Gastroesophageal sphincter (tissue), 4 donors: ENCODE measurements at regions not wholly inside any gene's neighbourhood (a gene's known extent, or its start where the extent isn't known, plus 50 kb on each side); places are given as distances from the start of the nearest gene placed in this dataset.

Experiments used
- ATAC-seq: fragments of 150-250 bp; one replicate; pipeline ENCODE4 v1.9.1; 2016; ENCODE audit warnings: mild to moderate bottlenecking, moderate library complexity
- H3K27ac ChIP-seq, 4 donors: fragments of 200-600 bp; sonication (generic) in 3 of 4; 1 replicate in 3 of 4; 2 replicates in 1 of 4; pipeline ENCODE4 v1.5.1; 2016 to 2019
- H3K27me3 ChIP-seq: fragments of 200-600 bp; sonication (generic); one replicate; pipeline ENCODE4 v1.5.1; 2019
- H3K36me3 ChIP-seq, 2 donors: fragments of 200-600 bp; sonication (generic); one replicate each; pipeline ENCODE4 v1.5.1; 2019; ENCODE audit warnings: control low read depth in 1 of 2
- H3K4me1 ChIP-seq, 3 donors: fragments of 200-600 bp; sonication (generic); 1 replicate in 2 of 3; 2 replicates in 1 of 3; pipeline ENCODE4 v1.5.1; 2016 to 2019; ENCODE audit warnings: control low read depth in 2 of 3
- H3K4me3 ChIP-seq, 2 donors: fragments of 200-600 bp; sonication (generic); one replicate each; pipeline ENCODE4 v1.5.1; 2019; ENCODE audit warnings: mild to moderate bottlenecking in 1 of 2, moderate library complexity in 1 of 2
- H3K9me3 ChIP-seq, 3 donors: fragments of 200-600 bp; sonication (generic); one replicate each; pipeline ENCODE4 v1.5.1; 2017 to 2019; ENCODE audit warnings: control low read depth in 2 of 3
- EP300 ChIP-seq: sonication (generic); formaldehyde crosslinking; IDR thresholded peaks from one replicate; pipeline ENCODE4 v1.6.1; 2017; ENCODE audit warnings: antibody characterized with exemption, mild to moderate bottlenecking
- POLR2A ChIP-seq, 2 donors: fragments of 450-650 bp; IDR thresholded peaks; one replicate each; pipeline ENCODE4 v1.6.1; 2017; ENCODE audit warnings: antibody characterized with exemption in 2 of 2, mild to moderate bottlenecking in 2 of 2, moderate library complexity in 1 of 2
- POLR2AphosphoS5 ChIP-seq: sonication (generic); formaldehyde crosslinking; IDR thresholded peaks from one replicate; pipeline ENCODE4 v1.6.1; 2017; ENCODE audit warnings: antibody characterized with exemption
- WGBS, 2 donors: methylation state at CpG; one replicate each; pipeline ENCODE4 v1.1.5; 2018; ENCODE audit warnings: low coverage in 1 of 2; 5-methylcytosine and 5-hydroxymethylcytosine counted together
- TF ChIP-seq, protein P1 (sequence below), 4 experiments: fragments of 200-600 bp in 2 of 4; fragments of 450-650 bp in 2 of 4; sonication (generic) in 1 of 4; IDR thresholded peaks; one replicate each; pipeline ENCODE4 v1.5.1; 2017 to 2019; ENCODE audit warnings: antibody characterized with exemption in 4 of 4, mild to moderate bottlenecking in 2 of 4, moderate library complexity in 2 of 4

DNA sequence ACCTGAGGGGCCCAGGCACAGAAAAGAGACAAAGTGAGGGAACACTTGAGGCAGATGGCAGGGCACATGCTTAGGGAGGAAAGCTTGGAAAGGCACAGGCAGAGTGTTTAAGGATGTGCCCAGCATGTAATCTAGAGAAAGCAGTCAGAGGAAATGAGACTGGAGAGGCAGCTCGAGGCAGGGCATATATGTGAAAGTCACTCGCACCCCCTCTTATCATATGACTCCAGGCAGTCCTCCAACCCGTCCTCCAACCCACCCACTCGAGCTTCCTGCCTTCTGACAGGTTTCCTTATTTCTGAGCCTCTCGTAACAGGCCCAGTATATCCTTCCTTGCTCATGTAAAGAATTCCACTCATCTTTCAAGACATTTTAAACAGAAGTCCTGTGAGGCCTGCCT, 294.0 kb downstream of the SOX2 start:
- no peaks in the 10 kb centered on the region for H3K27me3 ChIP-seq
- H3K27ac ChIP-seq = no peak overlapping the region
- no peaks in the 10 kb centered on the region for H3K36me3 ChIP-seq
- H3K4me1 ChIP-seq = no peaks in the 10 kb centered on the region
- no peak for ATAC-seq
- H3K4me3 ChIP-seq = no peak overlapping the region
- WGBS, 2 donors = 26 to 42% methylated on average over 3 to 4 of the region's 5 CpGs
- TF ChIP-seq POLR2AphosphoS5 (no peak), POLR2A (IDR thresholded peaks at IDR 0.05) (no peak), EP300 (no peak)
- TF ChIP-seq, protein P1, sequence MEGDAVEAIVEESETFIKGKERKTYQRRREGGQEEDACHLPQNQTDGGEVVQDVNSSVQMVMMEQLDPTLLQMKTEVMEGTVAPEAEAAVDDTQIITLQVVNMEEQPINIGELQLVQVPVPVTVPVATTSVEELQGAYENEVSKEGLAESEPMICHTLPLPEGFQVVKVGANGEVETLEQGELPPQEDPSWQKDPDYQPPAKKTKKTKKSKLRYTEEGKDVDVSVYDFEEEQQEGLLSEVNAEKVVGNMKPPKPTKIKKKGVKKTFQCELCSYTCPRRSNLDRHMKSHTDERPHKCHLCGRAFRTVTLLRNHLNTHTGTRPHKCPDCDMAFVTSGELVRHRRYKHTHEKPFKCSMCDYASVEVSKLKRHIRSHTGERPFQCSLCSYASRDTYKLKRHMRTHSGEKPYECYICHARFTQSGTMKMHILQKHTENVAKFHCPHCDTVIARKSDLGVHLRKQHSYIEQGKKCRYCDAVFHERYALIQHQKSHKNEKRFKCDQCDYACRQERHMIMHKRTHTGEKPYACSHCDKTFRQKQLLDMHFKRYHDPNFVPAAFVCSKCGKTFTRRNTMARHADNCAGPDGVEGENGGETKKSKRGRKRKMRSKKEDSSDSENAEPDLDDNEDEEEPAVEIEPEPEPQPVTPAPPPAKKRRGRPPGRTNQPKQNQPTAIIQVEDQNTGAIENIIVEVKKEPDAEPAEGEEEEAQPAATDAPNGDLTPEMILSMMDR (IDR thresholded peaks at IDR 0.05) = no peak
- H3K9me3 ChIP-seq = no peaks in the 10 kb centered on the region

DNA sequence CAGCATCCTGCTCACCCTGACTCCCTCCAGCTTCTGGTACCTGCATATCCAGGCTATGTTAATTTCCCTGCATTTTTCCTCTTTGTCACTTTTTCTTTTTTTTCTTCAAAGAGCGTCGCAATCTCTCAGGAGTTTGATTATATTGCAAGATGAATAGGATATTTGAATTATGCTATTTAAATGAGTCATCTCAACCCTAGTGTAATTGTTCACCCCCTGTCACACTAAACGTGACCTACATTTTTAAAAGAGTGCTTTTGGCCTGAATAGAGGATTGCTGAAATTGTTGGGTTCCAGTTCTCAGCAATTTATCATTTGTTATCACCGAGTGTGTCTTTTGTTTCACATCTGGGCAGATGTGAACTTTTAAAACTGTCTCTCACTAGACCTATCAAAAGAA, 294.7 kb downstream of the SOX2 start:
- no peak overlapping the region for H3K27ac ChIP-seq
- TF ChIP-seq, protein P1 (IDR thresholded peaks at IDR 0.05) = no peak
- TF ChIP-seq POLR2A (IDR thresholded peaks at IDR 0.05) (no peak), POLR2AphosphoS5 (no peak), EP300 (no peak)
- no peaks in the 10 kb centered on the region for H3K36me3 ChIP-seq
- 13 to 30% methylated on average over 4 of the region's 4 CpGs for WGBS, 2 donors
- no peak for ATAC-seq
- no peaks in the 10 kb centered on the region for H3K27me3 ChIP-seq
- H3K4me1 ChIP-seq = no peaks in the 10 kb centered on the region
- no peaks in the 10 kb centered on the region for H3K9me3 ChIP-seq
- no peak overlapping the region for H3K4me3 ChIP-seq

DNA sequence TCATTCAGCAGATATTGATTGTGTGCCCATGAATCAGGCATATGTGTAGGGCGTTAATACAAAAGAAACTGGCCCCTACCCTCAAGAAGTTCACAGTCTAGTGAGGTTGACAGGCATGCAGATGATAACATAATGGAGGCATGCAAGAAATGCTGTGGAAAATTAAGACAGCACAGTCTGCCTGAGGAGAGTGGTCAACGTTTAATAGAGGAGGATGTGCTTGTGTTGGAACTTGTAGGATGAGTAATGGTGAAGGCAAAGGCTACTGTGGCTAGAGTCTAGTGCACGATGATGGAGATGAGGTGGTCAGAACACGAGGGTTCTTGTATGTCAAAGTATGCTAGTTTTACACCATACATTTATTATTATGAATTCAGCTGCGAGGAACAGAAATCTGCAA, 295.7 kb downstream of the SOX2 start:
- Histone ChIP-seq H3K4me3 (no peak overlapping the region), H3K36me3 (no peaks in the 10 kb centered on the region), H3K27ac (no peak overlapping the region), H3K4me1 (no peaks in the 10 kb centered on the region), H3K9me3 (no peaks in the 10 kb centered on the region), H3K27me3 (no peaks in the 10 kb centered on the region)
- WGBS, 2 donors = 72 to 73% methylated on average over 5 of the region's 5 CpGs
- no peak for ATAC-seq
- TF ChIP-seq EP300 (no peak), POLR2AphosphoS5 (no peak), POLR2A (IDR thresholded peaks at IDR 0.05) (no peak)
- TF ChIP-seq, protein P1 (IDR thresholded peaks at IDR 0.05) = no peak

DNA sequence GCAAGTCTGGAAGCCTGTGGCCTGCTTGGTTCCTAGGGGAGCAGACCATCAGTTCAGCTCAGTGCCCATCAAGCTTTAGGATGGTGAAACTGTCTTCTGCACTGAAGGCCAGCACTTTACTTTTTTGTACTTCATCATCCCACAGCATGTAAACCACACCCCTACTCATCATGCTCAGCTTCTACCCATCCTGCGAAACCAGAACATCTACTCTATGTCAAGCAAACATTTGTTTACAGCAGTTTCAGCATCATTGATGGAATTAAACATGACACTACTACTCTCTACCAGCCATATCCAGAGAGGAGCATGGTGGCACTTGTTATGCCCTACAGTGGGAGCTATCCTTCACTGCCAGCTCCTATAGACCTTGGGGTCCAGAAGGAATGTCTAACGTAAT, 306.6 kb downstream of the SOX2 start:
- no peaks in the 10 kb centered on the region for H3K4me1 ChIP-seq
- WGBS, 2 donors = 83 to 88% methylated on average over 2 of the region's 2 CpGs
- no peak overlapping the region for H3K4me3 ChIP-seq
- H3K9me3 ChIP-seq = no peaks in the 10 kb centered on the region
- no peak for ATAC-seq
- H3K27ac ChIP-seq = no peak overlapping the region
- no peaks in the 10 kb centered on the region for H3K36me3 ChIP-seq
- TF ChIP-seq POLR2A (IDR thresholded peaks at IDR 0.05) (no peak), POLR2AphosphoS5 (no peak), EP300 (no peak)
- TF ChIP-seq, protein P1 (IDR thresholded peaks at IDR 0.05) = no peak
- H3K27me3 ChIP-seq = no peaks in the 10 kb centered on the region

DNA sequence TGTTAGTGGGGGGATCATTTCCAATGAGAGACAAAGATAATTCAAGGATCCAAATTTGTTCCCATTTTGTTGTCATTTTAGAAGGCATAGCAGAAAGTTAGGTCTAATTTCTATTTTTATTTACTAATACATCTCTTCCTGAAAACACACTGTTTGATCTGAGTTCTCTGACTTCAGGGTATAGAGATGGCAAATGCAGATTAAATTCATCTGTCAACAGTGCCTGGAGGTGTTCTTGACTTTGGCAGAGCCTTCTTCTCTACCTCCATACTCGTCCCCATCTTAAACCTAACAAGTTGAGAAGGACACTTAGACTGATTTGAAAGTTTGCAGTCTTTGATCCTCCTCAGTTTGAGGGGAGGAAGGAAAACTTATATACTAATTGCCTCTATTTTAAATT, 308.2 kb downstream of the SOX2 start:
- no peaks in the 10 kb centered on the region for H3K9me3 ChIP-seq
- no peak overlapping the region for H3K4me3 ChIP-seq
- TF ChIP-seq, protein P1 (IDR thresholded peaks at IDR 0.05) = no peak
- TF ChIP-seq POLR2AphosphoS5 (no peak), EP300 (no peak)
- ATAC-seq = no peak
- no peaks in the 10 kb centered on the region for H3K4me1 ChIP-seq
- no peaks in the 10 kb centered on the region for H3K27me3 ChIP-seq
- H3K27ac ChIP-seq = no peak overlapping the region
- WGBS, 2 donors = 22 to 73% methylated on average over 1 of the region's 1 CpG
- no peaks in the 10 kb centered on the region for H3K36me3 ChIP-seq
